LNCaP clone FGC (cell line): ENCODE measurements at regions not wholly inside any gene's neighbourhood (a gene's known extent, or its start where the extent isn't known, plus 50 kb on each side); places are given as distances from the start of the nearest gene placed in this dataset.
"Not testable (repeated sequence)": the region's sequence is repeated elsewhere in the genome, so short reads cannot be mapped to it uniquely, and the experiment has no call there.

Experiments used
- DNase-seq: peaks from one replicate; pipeline ENCODE4 v3.0.0-alpha.2; 2011; ENCODE audit warnings: low read depth
- H3K4me3 ChIP-seq: 2 replicates; pipeline ENCODE4 v1.5.1; 2011; ENCODE audit warnings: mild to moderate bottlenecking, low read depth, low read length, control low read depth
- CTCF ChIP-seq: IDR thresholded peaks from 2 replicates; pipeline ENCODE4 v1.5.1; 2012; ENCODE audit warnings: mild to moderate bottlenecking; ENCODE audit not compliant: control insufficient read depth, insufficient read depth; ENCODE audit errors: extremely low read depth

GRCh38 chr5:92674321-92674720 lies 906.7 kb downstream of the NR2F1-AS1 start:
- H3K4me3 ChIP-seq = no peak overlapping the region
- DNase-seq = no peak
- no peak for TF ChIP-seq CTCF

- H3K4me3 ChIP-seq = no peak overlapping the region
- no peak for DNase-seq
- TF ChIP-seq CTCF = no peak
Measured at GRCh38 chr5:92665506-92665905, 915.5 kb downstream of the NR2F1-AS1 start.

- no peak overlapping the region for H3K4me3 ChIP-seq
- TF ChIP-seq CTCF = no peak
- DNase-seq = no peak
Measured at GRCh38 chr5:92662741-92663140, 918.3 kb downstream of the NR2F1-AS1 start.

GRCh38 chr5:92659246-92659645 lies 921.8 kb downstream of the NR2F1-AS1 start:
- no peak for DNase-seq
- no peak overlapping the region for H3K4me3 ChIP-seq
- no peak for TF ChIP-seq CTCF

GRCh38 chr5:92654601-92655000 lies 926.4 kb downstream of the NR2F1-AS1 start:
- H3K4me3 ChIP-seq, DNase-seq: not testable (repeated sequence)

GRCh38 chr5:92653730-92654461 lies 927.1 kb downstream of the NR2F1-AS1 start:
- TF ChIP-seq CTCF = no peak
- no peak overlapping the region for H3K4me3 ChIP-seq
- DNase-seq = peak; percentile 3

- H3K4me3 ChIP-seq = no peak overlapping the region
- DNase-seq = no peak
- TF ChIP-seq CTCF = no peak
Measured at GRCh38 chr5:92652756-92653155, 928.3 kb downstream of the NR2F1-AS1 start.
